ENCODE measurements at regions not wholly inside any gene's neighbourhood (a gene's known extent, or its start where the extent isn't known, plus 50 kb on each side); places are given as distances from the start of the nearest gene placed in this dataset.

DNA sequence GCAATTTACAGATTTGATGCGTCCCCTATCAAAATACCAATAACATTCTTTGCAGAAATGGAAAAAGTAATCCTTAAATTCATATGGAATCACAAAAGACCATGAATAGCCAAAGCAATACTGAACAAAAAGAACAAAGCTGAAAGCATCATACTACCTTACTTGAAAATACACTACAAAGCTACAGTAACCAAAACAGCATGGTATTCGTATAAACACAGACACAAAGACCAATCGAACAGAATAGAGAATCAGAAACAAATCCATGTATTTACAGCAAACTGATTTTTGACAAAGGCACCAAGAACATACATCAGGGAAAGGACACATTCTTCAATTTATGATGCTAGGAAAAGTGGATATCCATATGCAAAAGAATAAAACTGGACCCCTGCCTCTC lies 206.5 kb upstream of the PDE10A start:
- DNase-seq: no peak

DNA sequence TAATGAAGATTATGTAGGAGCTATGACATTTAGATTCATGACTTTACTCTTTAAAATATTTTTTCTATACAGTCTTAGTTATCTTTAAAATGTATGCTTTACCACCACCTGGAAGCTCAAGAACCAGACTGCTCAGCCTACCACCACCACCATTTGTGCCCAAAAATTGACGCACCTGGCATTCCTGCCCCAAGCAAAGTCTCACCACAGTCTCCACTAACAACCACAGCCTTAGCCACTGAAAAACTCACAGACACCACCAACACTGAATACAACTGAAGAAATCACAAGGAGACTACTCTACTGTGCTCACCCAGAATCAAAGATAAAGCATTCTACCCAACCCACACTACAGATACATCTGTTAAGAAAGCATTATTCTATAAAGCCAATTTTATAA lies 201.9 kb upstream of the PDE10A start:
- no peak for DNase-seq

DNA sequence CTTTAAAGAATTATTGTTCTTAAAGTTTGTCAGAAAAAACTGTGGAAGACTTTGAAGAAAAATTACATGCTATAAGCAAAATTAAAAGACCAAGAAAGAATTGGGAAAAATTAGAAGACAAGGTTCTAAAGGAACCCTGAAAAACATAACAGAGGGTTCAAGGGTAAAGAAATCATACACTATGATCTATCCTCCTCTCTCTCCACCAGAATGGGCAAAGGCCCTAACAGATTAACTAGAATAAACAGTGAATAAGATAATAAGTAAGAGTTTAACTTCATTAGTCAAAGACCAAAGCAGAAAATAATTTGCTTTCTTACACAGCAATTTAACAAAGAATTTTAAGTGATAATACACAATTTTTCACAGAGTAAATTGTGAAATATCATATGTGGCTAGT lies 201.2 kb upstream of the PDE10A start:
- no peak for DNase-seq

DNA sequence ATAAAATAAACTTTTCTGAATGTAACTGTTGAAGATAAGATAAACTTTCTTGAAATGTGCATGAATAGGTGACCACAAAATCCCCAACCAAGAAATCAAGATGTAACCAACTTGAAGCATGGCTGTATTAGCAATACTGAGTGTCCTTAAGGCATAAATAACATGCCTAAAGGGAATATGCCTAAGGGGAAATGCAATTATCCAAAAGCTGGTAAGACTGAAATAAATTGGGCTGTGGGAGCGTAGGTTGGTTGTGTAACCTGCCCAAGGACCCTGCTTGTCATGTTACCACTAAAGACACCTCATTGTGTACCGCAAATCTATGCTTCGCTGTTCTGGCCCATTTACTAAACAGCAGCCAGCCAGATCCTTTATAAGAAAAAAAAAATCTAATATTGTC lies 200.8 kb upstream of the PDE10A start:
- DNase-seq: no peak

DNA sequence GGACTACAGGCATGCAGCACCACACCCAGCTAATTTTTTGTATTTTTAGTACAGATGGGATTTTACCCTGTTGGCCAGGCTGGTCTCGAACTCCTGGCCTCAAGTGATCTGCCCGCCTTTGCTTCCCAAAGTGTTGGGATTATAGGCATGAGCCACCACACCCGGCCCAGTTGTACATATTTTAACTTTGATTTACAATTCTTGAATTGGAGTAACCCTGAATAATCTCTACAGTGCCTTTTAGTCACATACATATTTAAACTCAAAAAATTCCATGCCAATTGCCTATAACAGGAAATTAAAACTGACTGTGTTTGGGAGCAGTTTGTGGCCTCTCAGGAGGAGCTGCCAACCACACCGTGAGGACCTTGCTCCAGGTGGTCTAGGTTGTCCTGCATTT lies 199.8 kb upstream of the PDE10A start:
- DNase-seq: no peak

DNA sequence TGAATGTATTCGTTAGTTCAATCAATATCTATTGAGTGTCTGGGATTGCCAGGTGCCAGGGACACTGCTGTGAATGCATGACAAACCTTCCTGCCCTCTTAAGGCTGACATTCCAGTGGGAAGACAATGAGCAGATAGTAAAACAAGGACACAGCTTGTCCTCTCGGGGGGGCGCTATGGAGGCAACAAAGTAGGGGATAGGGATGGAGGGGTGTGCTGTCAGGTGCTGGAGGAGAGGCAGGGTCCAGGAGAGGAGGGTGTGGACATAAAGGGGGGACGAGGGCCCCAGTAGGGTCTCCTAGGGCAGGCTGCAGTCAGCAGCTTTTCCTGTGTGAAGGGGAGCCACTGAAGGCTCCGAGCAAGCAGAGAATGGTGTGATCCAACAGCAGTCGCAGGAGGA lies 198.2 kb upstream of the PDE10A start:
- DNase-seq: no peak

DNA sequence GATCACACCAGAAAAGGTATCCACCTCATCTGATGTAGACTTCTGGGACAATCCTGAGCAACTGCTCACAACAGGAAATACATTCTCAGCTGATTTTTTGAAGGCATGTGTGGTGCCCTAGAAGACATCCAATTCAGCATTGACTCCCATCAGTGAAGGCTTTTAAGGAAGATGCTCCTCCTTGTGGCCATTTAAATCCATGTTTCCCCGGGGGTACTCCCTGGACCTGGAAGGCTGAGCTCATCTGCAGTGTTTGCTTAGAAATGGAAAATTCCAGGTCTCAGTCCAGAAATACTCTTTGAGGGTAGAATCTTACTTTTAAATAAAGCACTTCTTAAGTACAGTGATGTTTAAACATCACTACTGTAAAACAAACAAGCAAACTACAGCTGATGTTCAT lies 195.5 kb upstream of the PDE10A start:
- no peak for DNase-seq

DNA sequence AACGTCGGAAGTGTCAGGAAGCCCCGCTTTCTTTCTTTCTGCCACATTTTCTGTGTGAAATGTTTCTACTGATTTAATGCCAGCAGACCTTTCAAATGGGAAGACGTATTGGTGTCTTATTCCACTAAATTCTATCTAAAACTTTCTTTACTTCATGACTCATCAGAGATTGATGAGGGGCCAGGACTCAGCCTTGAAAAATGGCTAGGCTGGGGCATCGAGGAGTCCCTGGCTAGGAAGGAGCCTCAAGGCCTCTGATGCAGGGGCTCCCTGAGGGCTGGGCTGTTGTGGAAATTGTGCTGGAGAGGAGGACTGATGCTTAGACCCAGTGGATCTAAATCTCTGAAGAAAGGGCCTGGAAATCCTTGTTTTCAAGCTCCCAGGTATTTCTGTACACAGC lies 192.8 kb upstream of the PDE10A start:
- no peak for DNase-seq

DNA sequence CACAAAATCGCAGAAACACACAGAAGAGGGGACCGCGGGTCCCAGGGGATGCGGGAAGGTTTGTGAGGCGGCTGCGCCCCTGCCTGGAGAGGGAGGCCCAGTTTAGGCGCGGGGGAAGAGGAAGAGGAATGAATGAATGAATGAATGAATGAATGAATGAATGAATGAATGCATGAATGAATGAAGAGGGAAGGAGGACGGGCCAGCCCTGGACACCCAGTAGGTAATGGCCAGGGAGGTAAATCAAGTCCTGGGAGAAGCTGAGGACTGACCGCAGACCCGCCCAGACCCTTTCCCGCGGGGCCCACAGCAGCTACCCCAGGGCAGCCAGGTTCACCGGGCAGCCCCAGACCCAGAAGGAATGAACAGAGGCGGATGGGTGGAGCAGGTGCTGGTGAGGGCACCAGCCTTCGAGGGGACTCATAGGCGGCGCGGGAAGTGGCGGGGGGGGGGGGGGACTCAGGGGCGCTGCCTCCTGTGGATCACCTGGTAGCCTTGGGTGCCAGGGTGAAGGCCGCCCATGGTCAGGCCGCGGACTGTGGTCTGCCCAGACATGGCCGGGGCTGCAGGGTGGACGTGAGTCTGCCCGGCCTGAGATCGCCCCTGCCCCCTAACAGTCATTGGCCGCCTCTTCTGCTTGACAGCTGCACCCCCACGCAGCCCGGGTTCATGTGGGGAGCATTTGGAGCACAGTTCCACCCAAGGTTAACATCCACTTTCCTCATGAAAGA lies 192.0 kb upstream of the PDE10A start:
- DNase-seq: no peak

DNA sequence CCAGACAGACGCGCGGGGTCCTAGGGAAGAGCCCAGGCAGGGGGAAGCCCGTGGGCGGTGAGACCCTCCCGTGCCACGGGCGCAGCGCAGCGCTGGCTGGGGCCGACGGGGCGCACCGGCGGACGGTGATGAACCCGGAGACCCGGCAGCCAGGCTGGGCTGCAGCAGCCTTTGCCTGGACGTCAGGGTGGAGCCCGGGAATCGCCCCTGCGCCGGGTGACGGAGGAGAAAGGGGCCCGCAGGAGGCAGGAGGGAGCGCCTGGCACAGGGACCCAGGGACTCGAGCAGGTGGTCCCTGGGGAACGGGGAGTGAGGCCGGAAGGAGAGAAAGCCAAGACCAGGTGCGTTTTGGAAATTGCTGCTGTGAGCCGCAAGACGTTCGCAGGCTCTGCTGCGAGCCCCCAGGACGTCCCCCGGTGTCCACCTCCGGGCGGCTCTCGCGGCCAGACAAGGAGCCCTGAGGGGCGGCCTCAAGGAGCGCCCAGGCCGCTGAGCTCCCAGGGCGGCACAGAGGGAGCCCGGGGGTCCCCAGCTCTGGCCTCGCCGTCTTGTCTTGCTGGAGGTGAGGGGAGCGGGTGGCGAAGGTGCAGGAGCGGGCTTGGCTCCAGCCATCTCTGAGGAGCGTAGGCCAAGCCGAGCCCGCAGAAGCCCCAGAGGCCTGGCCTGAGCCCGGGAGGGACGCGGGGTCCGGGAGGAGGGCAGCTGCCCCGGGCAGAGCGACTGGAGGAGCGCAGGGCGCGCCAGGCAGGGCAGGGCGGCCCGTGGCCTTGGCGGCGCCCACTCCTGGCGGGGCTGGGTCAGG lies 191.2 kb upstream of the PDE10A start:
- no peak for DNase-seq

DNA sequence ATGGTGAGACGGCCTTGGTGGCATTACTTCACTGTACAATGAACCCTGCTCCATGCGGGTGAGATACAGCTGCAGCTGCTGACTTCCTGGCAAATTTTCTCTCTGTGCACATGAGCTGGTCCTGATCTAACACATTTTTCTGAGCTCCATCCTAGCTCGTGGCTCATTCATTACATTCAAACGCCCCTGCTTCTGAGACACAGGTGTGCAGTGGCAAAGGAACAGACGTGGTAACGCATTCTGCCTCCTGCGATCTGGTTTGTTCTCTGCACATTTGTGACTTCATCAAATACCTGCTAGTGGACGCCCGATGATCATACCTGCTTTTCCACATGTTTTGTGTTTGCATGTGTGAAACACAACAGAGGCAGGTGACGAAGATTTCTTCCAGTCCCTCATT lies 189.6 kb upstream of the PDE10A start:
- no peak for DNase-seq

DNA sequence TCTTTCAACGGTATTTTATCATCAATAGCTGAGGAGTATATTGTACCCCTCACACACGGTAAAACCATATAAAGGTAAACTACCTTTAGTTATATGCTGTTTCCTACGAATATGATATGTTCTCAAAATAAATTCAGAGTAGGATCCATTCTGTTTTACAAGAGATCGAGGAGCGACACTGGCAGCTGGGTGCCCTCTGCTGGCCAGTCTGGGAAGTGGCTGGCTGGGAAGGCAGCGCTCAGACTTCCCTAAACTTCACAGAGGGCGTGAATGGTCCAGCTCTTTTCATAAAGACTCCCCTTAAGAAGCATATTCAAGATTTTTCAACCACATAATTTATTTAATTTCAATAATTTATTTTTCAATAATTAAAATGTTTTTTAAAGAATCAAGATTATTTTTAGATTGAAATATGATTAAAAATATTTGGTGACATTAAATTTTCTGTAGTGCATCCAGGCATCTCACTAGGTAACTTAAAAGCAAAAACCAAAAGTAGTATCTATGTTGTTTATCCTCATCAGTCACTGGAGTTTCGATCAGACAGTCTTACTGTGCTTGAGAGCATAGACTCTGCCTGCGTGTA lies 187.5 kb upstream of the PDE10A start:
- peak; percentile 22 for DNase-seq

DNA sequence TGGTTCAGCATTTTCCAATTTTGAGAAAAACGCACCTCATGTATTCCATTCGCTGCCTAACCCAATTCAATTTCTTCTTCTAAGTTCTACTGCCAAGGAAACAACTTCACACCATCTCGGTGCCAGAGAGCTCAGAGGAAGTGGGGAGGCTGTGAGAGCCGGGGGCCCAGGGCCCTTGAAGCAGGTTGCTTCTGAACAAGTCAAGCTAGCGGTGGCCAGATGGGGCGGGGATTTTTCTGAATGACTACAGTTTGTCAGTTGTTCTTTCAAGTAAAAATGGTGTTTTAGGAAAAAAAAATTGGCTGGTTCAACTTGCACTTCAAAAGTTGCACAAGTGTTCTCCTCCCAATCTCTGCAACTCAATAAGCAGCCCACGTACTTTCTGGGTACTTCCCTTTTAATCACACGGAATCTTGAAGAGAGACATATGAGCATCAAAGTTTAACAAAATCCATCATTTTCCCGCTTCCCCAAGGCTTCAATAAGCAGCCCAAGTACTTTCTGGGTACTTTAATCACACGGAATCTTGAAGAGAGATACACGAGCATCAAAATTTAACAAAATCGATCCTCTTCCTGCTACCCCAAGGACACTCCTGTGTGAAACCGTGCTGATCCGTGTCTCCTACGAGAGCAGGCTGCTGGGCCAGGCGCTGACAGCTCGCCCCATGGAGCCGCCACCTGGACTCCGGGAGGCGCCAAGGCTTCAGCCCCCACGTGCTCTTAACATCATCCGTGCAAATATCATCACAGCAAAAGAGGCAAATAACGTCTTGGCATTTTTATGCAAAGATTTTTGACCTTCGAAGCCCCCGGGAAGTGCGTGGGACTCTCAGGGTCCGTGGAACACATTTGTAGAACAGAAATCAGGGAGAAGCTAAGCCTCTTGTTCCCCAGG lies 186.7 kb upstream of the PDE10A start:
- DNase-seq: no peak

DNA sequence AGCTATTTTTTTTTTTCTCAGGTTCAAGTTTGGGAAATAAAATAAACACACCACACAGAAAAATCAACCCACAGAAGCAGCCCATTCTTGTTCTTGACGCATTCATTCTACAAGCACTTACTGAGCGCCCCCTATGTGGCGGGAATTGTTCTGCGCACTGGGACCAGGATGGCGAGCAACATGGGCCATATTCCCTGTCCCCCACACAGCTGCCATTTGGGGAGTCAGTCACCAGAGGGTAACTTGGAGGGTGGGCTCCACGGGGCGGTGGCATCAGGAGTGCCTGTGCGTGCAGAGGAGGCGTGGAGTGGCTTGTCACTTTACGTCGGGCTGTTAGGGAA lies 185.0 kb upstream of the PDE10A start:
- DNase-seq: no peak

DNA sequence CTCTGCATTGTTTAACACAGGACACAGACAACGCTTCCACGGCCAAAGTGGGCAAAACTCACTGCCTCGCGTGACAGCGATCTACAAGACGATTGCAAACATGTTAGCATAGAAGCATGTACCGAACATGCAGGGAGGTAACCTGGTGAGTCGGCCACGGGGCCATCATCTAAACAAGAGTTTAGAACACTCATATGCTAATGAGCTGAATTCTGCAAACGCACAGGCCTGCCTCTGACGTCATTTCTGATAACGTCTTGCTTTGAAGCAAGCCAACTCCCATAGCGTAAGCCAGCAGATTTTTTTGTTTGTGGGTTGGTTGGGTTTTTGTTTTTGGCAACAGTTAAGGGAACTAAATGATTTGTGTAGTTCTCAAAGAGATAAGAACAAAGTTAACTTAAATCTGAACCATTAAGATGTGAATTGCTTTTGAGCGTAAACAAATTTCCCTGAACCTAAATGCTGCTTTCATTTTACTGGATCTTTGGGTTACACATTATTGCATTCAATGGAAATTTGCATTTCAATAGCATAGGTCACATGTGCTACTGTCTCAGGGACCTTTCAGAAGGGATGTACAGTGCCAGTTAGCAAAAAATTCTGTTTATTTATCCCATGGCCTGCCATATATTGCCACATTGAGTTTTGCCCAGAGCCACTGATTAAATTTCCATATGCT lies 184.5 kb upstream of the PDE10A start:
- no peak for DNase-seq

DNA sequence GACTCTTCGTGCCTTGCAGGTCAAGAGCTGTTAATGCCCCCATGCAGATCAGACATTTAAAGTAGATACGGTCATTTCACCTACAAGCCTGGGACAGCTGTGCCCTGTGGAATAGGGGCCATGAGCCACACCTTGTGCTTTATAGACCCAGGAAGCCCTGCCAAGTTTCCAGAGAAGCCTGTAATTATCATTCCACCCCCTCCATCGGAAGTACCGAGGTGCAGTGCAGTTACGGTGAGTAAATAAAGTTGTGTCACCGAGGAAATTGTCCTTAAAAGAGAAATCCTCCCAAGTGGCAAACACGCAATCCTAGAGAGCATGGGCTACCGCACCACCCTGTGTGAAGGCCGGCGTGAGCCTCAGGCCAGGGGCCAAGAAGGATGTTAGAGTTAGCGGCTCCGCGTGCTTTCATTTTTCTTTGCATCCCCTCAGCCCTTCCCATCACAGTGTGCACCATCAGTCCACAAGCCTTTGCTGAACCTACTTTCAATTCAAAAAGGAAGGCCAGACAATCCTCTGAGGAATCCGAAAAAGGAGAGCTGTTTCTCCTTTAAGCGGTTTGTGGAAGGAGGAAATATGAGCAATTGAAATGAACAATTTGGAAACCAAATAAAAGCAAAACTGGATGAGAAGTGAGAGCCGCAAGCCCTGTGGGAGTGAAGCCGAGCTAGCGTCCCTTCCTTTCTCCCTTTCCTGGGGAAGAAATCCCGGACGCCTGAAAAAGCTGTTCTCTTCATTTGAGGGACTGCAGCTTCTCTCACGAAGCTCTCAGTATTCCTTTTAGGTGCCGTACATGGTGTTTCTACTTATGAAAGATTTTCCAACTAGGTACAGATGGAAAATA lies 183.3 kb upstream of the PDE10A start:
- DNase-seq: no peak

DNA sequence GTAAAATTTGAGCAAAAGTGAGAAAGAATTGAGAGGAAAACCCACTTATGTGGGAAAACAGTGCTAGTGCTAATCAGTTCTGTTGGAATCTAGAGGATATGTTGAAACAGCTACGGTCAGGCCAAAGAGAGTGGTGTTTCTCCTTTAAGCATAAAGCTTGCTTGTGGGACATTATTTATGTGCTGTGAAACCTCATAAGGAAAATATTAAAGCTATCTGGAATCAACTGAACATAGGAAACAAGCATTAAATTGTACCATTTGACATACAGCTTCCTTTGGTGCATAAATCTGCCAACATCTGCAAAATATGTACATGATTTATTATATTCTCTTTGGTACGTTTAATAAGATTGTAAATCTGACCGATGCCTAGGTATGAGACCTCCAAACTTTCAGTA lies 182.5 kb upstream of the PDE10A start:
- DNase-seq: no peak

DNA sequence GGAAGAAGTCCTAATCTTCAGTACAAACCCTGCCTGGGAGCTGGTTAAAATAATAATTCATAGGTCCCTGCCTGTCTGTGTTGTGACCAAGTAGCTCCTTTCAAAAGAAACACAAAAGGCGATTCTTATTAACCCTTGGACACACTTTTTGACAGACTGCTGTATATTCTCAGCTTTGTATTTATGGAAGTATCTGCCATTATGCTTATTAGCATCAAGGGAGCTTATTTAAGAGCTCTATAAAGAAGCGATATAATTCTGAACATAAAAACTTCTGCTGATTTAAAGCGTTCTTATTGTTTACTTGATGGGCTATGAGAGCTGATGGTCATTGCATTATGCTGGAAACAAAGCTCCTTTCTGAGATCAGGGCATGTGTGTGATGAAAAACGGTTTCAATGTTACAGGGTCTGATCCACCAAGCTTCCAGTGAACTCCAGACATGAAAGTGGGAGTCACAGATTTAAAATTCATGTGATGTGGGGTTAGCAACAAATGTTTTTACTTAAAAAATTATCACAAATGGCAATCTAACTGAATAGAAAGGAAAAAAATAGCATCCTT lies 181.8 kb upstream of the PDE10A start:
- no peak for DNase-seq

DNA sequence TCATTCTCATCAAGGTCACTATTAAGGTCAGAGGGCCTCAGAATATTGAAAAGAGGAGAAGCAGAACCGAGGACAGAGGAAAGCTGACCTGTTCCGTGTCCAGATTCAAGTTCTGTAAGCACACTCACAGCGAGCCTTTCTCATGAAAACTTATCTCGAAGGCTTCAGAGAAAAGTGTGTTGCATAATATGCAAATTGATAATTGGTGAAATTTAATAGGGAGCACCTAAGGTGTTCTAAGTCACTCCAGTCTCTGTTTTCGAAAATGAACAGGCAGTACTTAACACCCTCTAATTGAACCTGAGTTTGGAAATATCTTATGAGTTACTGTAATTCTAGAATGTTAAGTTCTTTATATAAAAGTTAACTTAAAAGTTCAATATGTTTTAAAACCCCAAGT lies 181.2 kb upstream of the PDE10A start:
- no peak for DNase-seq

DNA sequence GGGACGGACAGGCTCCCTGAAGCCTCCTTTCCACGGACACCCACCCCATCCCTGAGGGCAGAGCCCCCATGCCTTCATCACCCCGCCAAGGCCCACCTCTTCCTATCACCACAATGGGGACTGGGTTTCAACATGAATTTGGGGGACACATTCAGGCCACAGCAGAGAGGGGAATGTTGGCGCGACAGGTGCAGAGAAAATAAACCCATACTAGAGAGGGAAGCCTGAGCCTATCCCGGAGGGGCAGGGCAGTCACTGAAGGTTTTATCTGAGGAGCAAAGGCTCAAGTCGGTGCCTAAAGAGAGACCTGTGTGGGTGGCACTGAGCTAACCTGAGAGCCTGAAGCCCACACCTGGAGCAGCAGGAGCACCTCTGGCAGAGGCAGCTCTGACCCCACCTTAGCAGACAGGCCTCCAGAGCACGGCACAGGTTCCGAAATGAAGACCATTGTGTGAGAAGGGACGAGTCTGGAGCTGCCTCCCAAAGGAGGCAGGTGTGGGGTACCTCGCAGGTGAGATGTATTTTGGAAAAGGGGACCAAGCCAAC lies 180.6 kb upstream of the PDE10A start:
- DNase-seq: no peak

DNA sequence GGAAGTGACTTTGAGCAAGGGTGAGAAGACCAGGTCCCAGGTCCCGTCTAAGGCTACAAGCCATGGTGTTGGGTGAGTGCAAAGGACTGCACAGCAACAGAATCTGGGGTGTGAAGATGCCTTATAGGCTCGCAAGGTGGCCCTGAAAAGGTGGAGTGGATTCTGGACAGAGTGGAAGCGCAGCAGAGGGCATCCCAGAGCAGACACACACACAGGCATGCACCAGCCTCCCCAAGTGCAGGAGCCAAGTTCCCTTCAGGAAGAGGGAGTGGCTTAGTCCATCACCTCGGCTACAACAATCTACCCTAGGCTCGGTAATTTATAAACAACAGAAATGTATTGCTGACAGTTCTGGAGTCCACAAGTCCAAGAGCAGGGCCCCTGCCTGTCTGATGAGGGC lies 180.1 kb upstream of the PDE10A start:
- DNase-seq: no peak
